Pulmonary artery endothelial cell (primary cell): ENCODE measurements at regions not wholly inside any gene's neighbourhood (a gene's known extent, or its start where the extent isn't known, plus 50 kb on each side); places are given as distances from the start of the nearest gene placed in this dataset.

Experiments
- DNase-seq: peaks from one replicate; pipeline ENCODE4 v3.0.0-alpha.2; 2011; ENCODE audit warnings: low read depth, low spot score

DNA sequence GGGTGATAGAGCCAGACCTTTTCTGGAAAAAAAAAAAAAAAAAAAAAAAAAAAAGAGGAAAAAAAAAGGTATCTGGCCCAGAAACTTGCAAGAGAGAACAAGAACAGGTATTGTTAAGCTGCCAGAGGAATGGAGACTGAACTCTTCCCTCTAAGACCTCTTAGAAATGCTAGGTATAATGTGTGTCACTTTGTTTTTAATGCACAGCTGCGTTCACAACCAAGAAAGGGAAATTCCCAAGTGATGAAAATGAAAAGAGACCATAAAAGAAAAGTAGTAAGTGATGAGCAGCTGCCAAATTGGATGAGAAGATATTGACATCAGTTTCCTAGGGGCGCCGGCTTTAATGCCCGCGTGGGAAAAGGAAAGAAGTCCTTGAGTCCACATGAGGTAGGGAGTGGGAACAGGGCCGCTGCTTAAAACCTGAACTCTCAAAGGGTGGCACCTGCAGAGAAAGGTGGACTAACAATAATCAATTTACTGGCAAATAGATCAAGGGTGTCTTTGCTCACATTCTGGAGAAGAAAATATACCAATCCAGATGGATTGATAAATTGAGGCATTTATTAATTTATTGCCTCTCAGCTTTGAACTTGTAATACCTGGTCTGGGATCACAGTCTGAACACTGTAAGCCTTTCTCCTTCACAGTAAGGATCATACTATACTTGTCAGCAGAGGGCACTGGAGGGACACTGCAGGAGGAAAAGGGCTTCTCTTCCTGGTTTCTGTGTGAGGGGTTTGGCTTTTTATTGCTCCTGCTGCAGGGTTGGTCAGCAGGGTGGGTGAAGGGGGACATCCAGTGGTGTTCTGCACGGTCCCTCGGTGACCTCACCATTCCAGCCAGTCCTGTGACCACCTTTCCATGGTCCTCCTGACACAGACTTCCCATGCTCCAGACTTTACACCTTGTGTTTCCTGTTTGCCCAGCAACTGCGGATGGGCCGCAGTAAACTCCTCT lies 131.6 kb downstream of the AQP9 start:
- DNase-seq, result peak; percentile 10

DNA sequence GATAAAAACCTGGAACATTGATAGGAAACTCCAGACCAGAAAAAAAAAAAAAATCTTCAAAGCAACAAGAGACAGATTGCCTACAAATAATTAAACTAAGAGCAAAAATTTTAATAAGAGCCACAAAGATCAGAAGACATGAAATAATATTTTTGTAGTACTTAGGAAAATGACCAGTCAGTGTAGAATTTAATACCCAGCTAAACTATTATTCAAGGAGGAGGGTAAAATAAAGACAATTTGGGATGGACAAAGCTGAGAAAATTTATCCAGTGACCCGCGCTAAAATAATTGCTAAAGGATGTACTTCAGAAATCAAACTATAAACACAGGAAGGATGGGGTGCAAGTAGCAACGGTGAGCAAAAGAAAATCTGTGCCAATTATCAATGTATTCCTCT lies 133.2 kb downstream of the AQP9 start:
- no peak for DNase-seq

DNA sequence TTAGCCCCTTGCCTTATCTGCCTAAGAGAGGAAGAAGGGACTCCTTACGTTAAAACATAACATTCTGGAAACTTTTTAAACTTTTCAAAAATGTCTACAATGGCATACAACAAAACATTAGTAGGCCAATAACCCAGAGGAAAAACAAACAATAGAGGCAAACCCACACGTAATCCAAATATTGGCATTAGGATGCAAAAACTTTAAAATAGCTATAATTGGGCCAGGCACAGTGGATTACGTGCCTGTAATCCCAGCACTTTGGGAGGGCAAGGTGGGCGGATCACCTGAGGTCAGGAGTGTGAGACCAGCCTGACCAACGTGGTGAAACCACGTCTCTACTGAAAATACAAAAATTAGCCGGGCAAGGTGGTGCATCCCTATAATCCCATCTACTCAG lies 134.9 kb downstream of the AQP9 start:
- no peak for DNase-seq

DNA sequence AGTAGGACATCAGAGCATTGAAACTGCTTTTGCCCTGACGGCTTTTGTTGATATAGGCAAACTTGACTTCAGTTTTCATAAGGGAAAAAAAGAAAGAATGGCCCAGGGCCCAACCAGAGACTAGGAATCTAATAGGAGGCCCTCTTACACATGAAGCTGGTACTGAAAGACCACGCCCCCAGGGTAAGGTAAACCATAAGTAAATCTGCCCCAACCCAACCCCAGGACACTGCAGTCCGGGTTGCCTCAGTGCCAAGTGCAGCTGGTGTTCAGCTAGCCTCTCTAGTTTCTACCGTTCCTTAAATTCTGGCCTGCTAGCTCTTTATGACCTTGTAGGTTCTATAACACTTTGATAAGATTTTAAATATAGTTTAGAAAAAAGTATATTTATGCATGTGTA lies 136.7 kb downstream of the AQP9 start:
- DNase-seq, result no peak

DNA sequence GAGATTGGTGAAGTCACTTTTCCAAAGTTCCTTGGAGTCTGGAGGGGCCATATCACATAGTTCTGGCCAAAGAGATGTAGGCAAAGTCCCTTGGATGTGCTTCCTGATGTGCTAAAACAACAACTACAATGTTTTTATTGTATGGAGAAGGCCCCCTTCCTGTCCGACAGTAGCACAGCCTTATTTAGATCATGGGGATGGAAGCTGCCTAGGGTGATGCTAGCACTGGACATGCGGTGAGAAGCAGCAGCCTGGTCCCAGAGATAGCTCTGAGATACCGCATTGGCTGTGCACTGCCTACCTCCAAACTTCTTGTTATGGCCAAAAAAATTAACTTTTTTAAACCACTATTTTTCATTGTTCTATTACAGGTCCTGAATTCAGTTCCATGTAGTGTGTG lies 137.6 kb downstream of the AQP9 start:
- DNase-seq, result no peak

DNA sequence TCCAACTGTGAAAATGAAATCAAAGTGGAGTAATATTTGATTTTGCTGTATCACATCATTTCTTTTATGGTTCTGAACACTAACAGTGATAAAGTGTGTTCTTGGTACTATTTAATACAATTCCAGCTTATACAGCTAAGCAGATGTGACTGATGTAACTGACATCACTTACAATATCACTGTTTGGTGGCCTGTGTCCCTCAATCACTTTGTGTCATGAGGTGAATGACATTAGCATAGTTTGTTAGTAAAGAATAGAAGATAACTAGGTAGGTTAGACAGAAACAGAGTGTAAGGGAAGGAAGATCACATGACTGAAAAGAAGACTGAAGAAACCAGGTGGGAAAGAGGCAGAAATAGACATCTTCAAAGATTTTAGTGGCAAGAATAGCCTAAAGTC lies 138.7 kb downstream of the AQP9 start:
- DNase-seq, result no peak

DNA sequence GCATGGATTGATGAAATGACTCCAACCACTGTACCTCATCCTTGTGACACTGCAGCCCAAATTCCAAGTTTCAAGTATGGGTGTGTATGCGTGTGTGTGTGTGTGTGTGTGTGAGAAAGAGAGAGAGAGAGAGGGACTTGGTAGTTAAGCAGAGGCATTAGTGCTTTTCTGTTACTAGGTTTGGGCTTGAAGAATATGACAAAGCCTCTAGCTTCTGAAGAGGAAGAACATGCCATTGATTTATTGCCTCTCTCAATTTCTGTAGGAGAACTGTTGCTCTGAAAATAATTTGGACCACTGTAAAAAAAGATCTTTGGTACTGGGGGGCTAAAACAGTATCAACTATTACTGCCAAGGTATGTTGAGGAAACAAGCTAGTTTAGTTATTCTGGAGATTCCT lies 139.2 kb downstream of the AQP9 start:
- no peak for DNase-seq

DNA sequence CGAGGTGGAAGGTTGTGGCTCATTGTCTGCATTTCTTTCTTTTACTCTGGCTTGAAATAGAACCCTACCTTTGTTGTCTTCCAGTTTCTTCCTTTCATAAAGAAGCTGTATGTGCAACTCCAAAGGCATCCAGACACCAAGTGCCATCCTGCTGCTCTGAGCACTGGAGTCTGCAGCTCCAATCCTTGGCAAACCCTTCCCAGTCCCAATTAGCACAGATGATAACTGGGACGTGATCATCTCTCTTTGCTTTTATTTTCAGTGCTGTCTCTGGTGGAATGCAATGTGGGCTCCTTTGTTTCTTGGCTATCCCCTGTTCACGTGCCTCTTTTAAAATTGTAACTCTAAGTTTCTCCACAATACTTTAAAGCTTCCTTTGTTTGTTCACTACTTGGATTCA lies 140.9 kb downstream of the AQP9 start:
- no peak for DNase-seq

DNA sequence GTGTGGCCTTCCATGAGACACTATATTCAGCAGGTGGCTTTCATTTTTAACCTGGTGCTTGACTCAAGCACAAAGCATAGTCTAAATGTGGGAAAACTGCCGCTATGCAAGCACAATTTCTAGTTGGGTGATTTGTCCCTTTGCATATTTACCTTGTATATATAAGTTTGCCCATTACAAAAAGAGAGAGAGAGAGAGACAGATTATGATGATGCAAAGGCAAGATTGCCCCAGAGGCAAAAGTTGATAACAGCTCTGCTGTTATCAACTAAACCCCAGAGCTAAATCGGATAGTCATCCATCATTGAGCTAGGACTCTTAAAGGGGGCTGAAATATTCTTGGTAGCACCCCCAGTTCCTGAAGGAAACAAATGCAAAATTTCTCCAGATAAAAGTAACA lies 141.5 kb downstream of the AQP9 start:
- no peak for DNase-seq

DNA sequence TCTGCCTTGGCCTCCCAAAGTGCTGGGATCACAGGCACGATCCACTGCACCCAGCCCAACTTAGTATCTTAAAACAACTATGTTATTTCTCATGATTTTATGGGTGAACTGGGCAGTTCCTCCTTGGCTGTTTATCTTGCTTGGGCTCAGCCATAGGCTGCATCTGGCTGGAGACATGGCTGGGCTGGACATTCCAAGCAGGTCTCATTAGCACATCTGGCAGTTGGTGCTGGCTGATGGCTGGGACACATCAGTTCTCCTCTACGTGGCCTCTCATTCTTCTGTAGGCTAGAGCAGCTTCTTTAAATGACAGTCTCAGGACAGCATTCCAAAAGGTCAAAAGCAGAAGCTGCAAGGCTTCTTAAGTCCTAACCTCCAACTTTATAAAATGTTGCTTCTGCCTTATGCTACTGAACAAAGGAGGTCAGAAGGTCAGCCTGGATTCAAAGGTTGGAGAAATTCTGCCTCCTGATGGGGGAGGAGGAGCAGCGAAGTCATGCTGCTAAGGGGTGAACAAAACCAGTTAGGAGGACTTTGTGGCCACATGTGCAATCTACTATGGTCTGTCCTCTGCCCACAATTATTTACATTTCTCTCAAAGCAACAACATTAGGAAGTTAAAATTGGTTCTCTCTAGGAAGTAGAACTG lies 144.0 kb downstream of the AQP9 start:
- no peak for DNase-seq

DNA sequence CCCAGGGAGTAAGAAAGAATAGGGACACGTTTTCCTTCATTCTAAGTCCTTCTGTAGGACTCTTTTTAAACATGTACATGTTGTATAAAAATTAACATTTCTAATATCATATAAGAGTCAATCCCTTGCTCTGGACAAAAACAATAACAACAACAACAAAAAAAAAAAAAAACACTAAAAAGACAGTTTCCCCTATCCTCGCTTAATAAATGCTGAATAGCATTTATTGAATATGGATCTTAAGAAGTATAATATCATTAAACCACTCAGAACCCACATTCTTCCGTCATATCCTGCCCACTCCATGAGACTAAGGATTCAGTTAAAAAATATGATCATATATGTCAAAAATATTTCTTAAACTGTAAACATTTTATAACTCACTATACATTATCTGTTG lies 145.1 kb downstream of the AQP9 start:
- DNase-seq, result no peak

DNA sequence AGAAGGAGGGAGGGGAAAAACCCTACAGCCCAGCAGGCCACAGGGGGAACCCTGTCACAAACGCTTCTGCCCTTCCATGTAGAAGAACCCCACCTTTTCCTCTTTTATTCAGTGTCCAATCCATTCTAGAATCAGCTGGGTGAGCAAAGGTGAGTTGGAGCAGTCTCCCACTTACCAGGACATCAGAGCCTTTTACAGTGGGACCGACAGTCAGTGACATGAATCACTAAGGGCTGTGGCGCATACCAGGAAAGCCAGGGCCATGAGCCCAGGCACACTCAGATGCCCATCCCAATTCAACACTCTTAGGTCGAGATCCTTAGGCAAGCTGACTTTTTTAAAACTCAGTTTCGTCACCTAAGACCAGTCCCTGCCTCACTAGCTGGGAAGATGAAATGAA lies 146.1 kb downstream of the AQP9 start:
- no peak for DNase-seq

DNA sequence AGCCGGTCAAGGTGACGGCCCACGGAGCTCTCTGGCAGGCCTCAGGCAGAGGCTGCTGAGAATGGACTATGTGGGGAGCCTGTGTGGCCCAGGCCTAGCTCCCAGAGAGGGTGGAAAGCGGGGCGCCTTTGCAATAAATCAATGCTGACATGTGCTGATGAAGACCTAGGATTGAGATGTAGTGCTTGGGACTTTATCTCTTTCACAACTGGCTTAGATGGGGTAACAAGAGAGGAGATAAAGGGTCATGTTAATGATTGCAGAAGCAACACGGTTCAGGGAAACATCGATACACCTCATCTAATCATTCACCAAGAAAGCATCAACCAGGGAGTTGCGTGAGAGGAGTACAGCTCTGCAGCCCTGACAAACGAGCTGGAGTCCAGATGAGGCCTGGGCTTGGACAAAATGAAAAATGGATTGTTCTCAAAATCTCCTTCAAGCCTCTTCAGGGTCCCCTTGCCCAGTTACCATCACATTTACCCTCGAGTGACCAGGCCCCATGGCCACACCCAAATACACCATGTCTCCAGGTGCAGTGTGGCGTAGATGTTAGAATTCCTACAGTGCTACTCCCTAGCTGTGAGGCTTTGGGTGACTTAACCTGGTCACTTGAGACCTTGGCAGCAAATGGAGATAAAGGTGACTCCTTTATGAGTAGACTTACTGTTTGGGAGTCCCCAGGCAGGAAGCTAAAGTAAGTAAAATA lies 146.4 kb upstream of the LIPC start:
- no peak for DNase-seq

DNA sequence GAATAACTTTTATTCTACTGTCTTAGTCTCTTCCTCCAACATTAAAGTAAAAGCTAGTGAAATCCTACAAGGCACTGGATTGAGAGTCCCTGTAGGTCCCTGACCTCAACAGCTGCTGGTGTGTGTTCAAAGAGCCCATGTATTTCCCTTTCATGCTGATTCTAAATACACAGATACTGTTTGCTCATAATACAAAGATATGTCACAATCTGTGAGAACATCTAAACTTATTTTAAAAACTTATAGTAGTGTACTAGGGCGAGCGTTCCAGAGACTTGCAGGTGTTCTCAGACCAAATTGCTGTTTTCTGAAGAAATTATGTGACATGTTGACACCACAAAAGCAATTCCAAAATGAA lies 145.9 kb upstream of the LIPC start:
- no peak for DNase-seq

DNA sequence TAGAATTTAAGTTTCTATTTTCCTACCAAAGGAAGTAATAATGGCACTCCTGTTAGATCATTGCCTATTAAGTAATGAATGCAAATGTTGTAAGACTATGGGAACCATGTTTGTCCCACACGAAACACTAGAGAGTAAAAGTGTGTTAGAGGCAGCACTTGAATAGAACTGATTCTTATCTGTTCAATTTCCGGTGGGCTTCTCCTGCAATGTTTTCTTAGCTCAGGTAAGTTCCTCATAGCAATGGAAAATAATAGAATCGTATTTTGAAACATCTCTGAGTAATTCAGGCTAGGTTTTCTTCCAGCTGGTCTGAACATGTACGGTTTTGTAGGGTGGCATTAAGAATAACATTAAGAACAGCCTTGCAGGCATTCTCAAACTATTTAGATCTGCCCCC lies 145.3 kb upstream of the LIPC start:
- no peak for DNase-seq

DNA sequence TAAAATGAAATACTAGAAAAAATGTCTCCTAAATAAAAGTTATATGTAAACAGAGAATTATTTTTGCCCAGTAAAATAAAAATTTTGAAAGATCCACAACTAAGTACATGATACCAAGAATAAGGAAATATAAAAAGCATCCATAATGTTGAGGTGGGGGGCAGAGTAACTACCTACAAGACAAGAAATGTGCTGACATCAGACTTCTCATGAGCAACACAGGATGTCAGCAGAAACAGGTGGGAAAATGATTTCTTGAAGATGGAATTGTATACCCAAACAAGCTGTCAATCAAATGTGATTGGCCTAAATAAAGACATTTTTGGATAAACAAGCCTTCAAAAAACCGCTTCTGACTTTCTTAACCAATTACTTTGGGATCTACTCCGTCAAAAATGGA lies 143.9 kb upstream of the LIPC start:
- DNase-seq, result no peak

DNA sequence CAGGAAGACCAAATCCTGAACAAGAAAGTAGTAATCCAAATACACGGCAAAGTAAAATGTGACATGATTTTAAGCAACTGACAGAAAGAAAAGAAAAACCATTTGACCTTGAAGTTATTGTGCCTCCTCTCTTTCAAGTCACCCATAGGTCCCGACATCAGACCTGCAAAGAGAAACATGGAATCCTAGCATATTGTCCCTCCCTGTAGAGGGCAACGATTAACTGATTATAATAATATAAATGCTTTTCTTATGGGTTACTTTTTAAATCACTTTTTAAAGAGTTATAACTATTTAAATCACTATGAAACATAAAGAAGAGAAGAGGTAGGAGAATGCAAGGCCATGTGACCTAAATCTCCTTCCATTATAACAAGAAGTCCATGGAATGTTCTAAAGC lies 143.2 kb upstream of the LIPC start:
- no peak for DNase-seq

DNA sequence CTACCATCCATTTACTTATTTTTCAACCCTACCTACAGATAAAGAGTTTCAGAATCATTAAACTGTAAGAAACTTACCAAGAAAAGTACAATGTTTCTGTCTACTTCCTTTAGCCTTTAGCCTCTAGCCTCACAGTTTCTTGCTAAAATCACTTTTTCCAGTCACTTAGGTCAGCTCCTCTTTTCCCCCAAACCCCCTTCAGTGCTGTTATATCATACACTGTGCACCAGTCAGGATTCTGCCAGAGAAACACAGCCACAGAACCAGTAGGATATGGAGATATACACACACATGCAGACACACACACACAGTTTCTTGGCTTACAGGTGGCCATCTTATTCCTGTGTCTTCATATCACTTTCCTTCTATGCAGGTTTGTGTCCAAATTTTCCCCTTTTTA lies 139.9 kb upstream of the LIPC start:
- DNase-seq, result no peak

DNA sequence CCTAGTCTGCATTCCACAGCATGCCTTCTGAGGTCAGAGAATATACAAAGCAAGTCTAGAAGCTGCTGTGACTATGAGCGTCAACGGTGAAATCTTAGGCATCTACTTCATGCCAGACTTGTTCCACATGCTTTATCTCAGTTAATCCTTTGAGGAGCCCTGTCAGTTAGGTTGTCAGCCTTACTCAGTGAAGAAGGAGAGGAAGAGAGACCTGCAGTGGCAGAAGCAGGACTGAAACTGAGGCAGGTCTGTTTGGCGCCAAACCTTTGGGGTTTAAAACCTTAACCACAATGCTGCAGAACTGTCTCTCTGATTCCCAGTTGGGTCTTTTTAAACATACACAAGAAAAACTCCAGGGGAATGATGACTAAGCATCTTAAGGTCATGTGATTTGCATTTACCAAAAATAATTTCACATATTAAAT lies 139.0 kb upstream of the LIPC start:
- DNase-seq, result no peak

DNA sequence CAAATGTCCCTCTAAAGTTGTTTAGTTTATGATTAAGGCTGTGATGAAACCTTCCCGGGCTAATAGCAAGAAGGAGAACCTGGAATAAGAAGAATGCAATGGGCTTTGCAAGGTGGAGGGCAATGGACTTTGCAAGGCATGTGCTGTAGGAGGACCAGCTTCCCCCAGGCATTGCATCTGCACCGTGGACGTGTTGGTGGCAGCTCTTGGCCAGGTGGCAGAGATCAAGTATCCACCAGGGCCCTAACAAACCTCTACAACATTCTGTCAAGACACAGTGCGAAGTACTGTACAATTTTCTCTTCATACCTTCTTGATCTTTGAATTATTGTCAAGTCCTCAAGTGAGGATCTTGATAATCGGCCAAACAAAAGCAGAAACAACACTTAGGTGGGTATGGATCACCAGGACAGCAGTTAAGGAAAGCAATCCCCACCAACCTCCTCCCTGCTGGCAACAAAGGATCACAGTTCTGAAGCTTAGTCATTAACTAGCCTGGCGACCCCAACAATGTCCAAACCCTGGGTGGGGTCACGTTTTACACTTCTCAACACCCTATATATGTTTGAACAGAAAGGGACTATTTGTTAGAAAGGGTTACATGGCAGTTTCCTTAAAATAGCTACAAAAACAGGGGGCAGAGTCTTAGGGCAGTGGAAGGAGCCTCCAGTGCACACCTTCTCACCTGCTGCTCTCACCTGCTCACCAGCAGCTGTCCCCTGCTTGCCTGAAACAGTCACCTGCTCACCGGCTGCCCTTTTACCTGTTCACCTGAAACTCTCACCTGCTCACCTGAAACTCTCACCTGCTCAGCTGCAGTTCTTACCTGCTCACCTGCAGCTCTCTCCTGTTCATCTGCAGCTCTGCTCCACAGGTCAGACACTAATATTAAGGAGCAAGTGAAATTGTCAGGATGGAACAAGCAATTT lies 137.9 kb upstream of the LIPC start:
- no peak for DNase-seq

DNA sequence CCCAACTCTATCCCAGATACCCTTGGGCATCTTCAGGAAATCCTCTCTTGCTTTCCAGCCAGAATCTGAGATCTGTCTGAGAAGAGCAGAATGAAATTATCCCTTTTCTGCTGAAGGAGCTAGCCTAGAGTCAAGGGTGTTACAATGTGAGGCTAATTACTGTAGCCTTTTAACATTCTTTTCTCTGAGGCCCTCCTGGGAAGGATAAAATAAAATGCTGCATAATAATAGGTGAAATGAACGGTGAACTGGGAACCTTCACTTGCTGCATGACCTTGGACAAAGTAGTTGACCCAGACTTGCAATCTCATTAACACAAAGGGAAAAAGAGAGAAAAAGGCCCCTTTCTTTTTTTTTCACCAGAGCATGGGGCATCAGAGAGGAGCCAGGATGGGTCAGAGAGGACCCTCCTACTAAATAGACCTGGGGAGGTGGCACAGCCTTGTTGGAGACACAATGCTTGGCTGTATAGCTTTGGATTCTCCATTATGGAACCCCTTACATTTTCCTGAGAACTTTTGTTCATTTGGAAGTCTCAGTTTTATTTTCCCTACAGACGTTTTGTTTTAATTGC lies 137.0 kb upstream of the LIPC start:
- no peak for DNase-seq
